Ovary (tissue), 7 donors: ENCODE measurements at regions not wholly inside any gene's neighbourhood (a gene's known extent, or its start where the extent isn't known, plus 50 kb on each side); places are given as distances from the start of the nearest gene placed in this dataset.
"Not testable (repeated sequence)": the region's sequence is repeated elsewhere in the genome, so short reads cannot be mapped to it uniquely, and the experiment has no call there.

Experiments used
- DNase-seq, 5 donors: peaks; one replicate each; pipeline ENCODE4 v3.0.0-alpha.2; 2019 to 2020
- H3K27ac ChIP-seq, 2 donors: fragments of 200-600 bp; one replicate each; pipeline versions ENCODE4 v1.5.1 to v1.8.0; 2019 to 2022
- H3K27me3 ChIP-seq: fragments of 200-600 bp; one replicate; pipeline ENCODE4 v1.8.0; 2022
- H3K36me3 ChIP-seq: fragments of 200-600 bp; sonication (generic); one replicate; pipeline ENCODE4 v1.5.1; 2019
- H3K4me1 ChIP-seq: one replicate; pipeline ENCODE4 v1.8.1; 2013; ENCODE audit warnings: mild to moderate bottlenecking, moderate library complexity; ENCODE audit not compliant: insufficient read depth
- H3K4me3 ChIP-seq: fragments of 200-600 bp; sonication (generic); one replicate; pipeline ENCODE4 v1.5.1; 2017
- H3K9me3 ChIP-seq, 2 donors: fragments of 200-600 bp in 1 of 2; sonication (generic) in 1 of 2; one replicate each; pipeline versions ENCODE4 v1.5.1 to v1.8.1; 2013 to 2019; ENCODE audit warnings: mild to moderate bottlenecking in 1 of 2, moderate library complexity in 1 of 2
- CTCF ChIP-seq, 3 donors: fragments of 450-650 bp in 2 of 3; fragments of 200-600 bp in 1 of 3; IDR thresholded peaks; one replicate each; pipeline versions ENCODE4 v1.5.1 to v1.8.0; 2016 to 2022; ENCODE audit warnings: antibody characterized with exemption in 3 of 3, mild to moderate bottlenecking in 1 of 3
- EP300 ChIP-seq: sonication (generic); formaldehyde crosslinking; IDR thresholded peaks from one replicate; pipeline ENCODE4 v1.6.1; 2017; ENCODE audit warnings: antibody characterized with exemption
- POLR2A ChIP-seq: fragments of 450-650 bp; IDR thresholded peaks from one replicate; pipeline ENCODE4 v1.6.1; 2017; ENCODE audit warnings: antibody characterized with exemption, mild to moderate bottlenecking, moderate library complexity
- WGBS, 3 donors: extraction: QIAGEN DNeasy Blood & Tissue Kit in 1 of 3; methylation state at CpG; one replicate each; pipeline versions ENCODE4 v1.1.5 to v1.1.7; 2013 to 2017; 5-methylcytosine and 5-hydroxymethylcytosine counted together
- intact Hi-C, 4 donors: fragments of 100-400 bp; cut with DNase I; formaldehyde crosslinking; loops; one replicate each; pipeline versions ENCODE4 v1.11.0 to v1.15.1; 2022 to 2023
- donor health status: DM: no; HTN: no; CAD: no; lungs with moderate emphysema.
- donor health status: DM: no; HTN: no; CAD: no.
- donor health status: Bipolar disorder and iron deficiency.
- donor health status: DM: no; HTN: no; CAD: no.
- donor health status: DM: yes; HTN: yes; CAD: no.

DNA sequence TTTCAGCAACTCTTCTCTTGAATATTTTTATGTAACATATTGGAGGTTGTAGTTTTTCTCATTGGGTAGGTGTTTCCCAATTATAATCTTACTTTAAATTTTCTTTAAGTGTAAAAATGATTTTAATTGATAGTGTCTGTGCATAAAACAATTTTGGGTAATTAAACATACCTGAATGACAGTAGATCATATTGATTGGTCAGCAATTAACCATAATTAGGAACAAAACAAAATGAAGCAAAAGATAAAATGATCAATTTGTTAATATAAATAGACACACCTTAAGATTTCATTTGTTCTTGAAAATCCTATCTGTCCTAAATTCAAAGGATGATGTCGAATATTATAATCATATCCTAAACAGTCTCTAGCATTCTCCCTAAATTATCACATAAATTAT, 468.3 kb downstream of the PDZRN4 start:
- Histone ChIP-seq H3K27ac (no peak overlapping the region), H3K4me3 (no peak overlapping the region), H3K27me3 (no peaks in the 10 kb centered on the region), H3K9me3 (no peaks in the 10 kb centered on the region), H3K4me1 (no peaks in the 10 kb centered on the region), H3K36me3 (no peaks in the 10 kb centered on the region)
- intact Hi-C loops: no loop called here
- WGBS, 3 donors: 86 to 98% (median 88%) methylated on average over 1 of the region's 1 CpG
- no peak for TF ChIP-seq CTCF (IDR thresholded peaks at IDR 0.05)
- TF ChIP-seq EP300: no peak
- no peak for TF ChIP-seq POLR2A
- no peak for DNase-seq

DNA sequence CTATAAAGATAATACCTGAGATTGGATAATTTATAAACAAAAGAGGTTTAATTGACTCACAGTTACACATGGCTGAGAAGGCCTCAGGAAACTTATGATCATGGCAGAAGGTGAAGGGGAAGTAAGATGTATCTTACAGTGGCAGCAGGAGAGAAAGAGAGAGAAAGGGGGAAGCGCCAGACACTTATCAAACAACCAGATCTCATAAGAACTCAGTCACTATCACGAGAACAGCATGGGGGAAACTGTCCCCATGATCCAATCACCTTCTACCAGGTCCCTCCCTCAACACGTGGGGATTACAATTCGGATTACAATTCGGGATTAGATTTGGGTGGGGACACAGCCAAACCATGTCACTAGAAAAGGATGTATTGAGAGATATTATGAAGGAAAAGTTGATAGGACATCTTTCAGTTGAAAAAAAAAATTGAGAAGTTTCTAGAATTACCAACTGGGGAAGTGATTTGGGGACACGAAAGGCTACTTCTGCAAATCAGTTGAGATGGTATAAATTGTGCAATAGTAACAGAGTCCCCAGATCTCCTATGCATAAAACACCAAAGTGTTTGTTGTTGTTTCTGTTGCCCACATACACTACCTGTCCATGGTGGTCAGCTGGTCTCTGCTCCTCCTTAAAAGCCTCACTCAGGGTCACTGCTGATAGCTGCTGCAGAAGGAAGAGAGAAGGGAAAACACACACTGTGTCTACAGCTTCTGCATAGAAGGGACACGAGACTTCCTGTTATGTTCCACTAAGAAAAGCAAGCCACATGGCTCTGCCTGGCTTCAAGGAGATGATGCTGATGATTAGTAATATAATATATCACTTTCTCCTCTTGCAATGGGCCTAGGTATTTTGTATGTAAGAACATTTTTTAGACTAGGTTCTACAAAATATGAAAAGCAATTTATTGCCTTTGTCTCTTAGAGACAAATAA, 465.5 kb downstream of the PDZRN4 start:
- no peak for DNase-seq
- no peak overlapping the region for H3K4me3 ChIP-seq
- TF ChIP-seq POLR2A (no peak), EP300 (no peak), CTCF (IDR thresholded peaks at IDR 0.05) (no peak)
- no peaks in the 10 kb centered on the region for H3K9me3 ChIP-seq
- no peaks in the 10 kb centered on the region for H3K36me3 ChIP-seq
- intact Hi-C loops: no loop called here
- no peak overlapping the region for H3K27ac ChIP-seq
- no peaks in the 10 kb centered on the region for H3K4me1 ChIP-seq
- 92 to 95% (median 92%) methylated on average over 7 of the region's 7 CpGs for WGBS, 3 donors
- H3K27me3 ChIP-seq: no peaks in the 10 kb centered on the region

DNA sequence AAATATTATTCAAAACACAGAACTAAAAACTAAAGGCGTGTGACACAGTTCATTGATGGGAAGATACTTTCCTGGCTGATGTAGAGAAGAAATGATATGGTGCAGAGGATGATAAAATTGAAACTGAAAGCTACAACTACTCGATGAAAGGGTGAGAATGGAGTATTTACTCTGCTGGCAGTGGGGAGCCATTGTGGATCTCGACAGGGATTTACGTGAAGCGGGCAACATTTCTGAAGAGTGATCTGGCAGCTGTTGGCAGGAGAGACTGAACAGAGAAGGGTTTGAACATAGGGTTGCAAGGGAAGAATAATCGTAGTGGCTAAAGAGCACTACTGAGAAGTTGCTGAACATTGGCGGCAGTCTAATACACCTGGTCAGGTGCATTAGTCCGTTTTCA, 464.9 kb downstream of the PDZRN4 start:
- TF ChIP-seq CTCF (IDR thresholded peaks at IDR 0.05): no peak
- no peak for TF ChIP-seq EP300
- TF ChIP-seq POLR2A: no peak
- Histone ChIP-seq H3K9me3 (no peaks in the 10 kb centered on the region), H3K36me3 (no peaks in the 10 kb centered on the region), H3K27ac (no peak overlapping the region), H3K27me3 (no peaks in the 10 kb centered on the region), H3K4me1 (no peaks in the 10 kb centered on the region), H3K4me3 (no peak overlapping the region)
- no peak for DNase-seq
- WGBS, 3 donors: 83 to 88% (median 87%) methylated on average over 8 of the region's 8 CpGs
- intact Hi-C loops: no loop called here

- no peak overlapping the region for H3K4me3 ChIP-seq
- no peak for TF ChIP-seq POLR2A
- no peak for TF ChIP-seq CTCF (IDR thresholded peaks at IDR 0.05)
- TF ChIP-seq EP300: no peak
- H3K27ac ChIP-seq: no peak overlapping the region
- no peaks in the 10 kb centered on the region for H3K27me3 ChIP-seq
- H3K4me1 ChIP-seq: no peaks in the 10 kb centered on the region
- no peaks in the 10 kb centered on the region for H3K9me3 ChIP-seq
- no peaks in the 10 kb centered on the region for H3K36me3 ChIP-seq
- DNase-seq: no peak
- WGBS, 3 donors: 91 to 93% (median 93%) methylated on average over 1 of the region's 1 CpG
- intact Hi-C loops: no loop called here
Measured at GRCh38 chr12:41645624-41646023, 457.5 kb downstream of the PDZRN4 start.

- H3K36me3 ChIP-seq, H3K4me3 ChIP-seq, H3K27ac ChIP-seq, H3K9me3 ChIP-seq, H3K4me1 ChIP-seq, H3K27me3 ChIP-seq, intact Hi-C loops, DNase-seq: not testable (repeated sequence)
- whole genome bisulfite sequencing, 3 donors: 90 to 95% (median 95%) methylated on average over 11 of the region's 11 CpGs
Measured at GRCh38 chr12:41642808-41643207, 454.7 kb downstream of the PDZRN4 start.
